IMR-90 (cell line): ENCODE measurements at regions not wholly inside any gene's neighbourhood (a gene's known extent, or its start where the extent isn't known, plus 50 kb on each side); places are given as distances from the start of the nearest gene placed in this dataset.

Experiments
- ATAC-seq: fragments of 200-7000 bp; cut with Tn5 transposase; 2 replicates; pipeline ENCODE4 v1.9.1; 2020; ENCODE audit warnings: low read depth, mild to moderate bottlenecking, moderate library complexity
- BruUV-seq: library from RNA; stranded (reverse); fragments of 400-500 nt; replicated peaks from 2 replicates; lab custom pipeline; 2021; lab: Mats Ljungman, UMichigan
- CTCF ChIA-PET: fragments of 300-600 bp; formaldehyde crosslinking; extraction: SDS; loops from one replicate; lab custom pipeline; 2021; ENCODE audit warnings: antibody characterized with exemption; lab: Yijun Ruan, JAX
- POLR2A ChIA-PET: fragments of 300-600 bp; sonication (Branson Sonifier 250); formaldehyde crosslinking; loops from one replicate; lab custom pipeline; 2022; ENCODE audit warnings: antibody characterized with exemption; ENCODE audit not compliant: unreplicated experiment; lab: Charles Lee
- DNase-seq: peaks from one replicate; pipeline ENCODE4 v3.0.0; 2013
- H2AFZ ChIP-seq: replicated peaks from 2 replicates; pipeline ENCODE3; 2013; ENCODE audit warnings: low read length, mild to moderate bottlenecking; ENCODE audit not compliant: poor library complexity
- H2AK5ac ChIP-seq: 2 replicates; pipeline ENCODE4 v1.6.1; 2013; ENCODE audit warnings: low read depth, low read length, inconsistent platforms
- H2AK9ac ChIP-seq: replicated peaks from 2 replicates; pipeline ENCODE3; 2013; ENCODE audit warnings: mild to moderate bottlenecking, low read depth, low read length, moderate library complexity; ENCODE audit not compliant: poor library complexity
- H2BK120ac ChIP-seq: 2 replicates; pipeline ENCODE4 v1.6.1; 2013; ENCODE audit warnings: low read depth, low read length, inconsistent platforms
- H2BK15ac ChIP-seq: 3 replicates; pipeline ENCODE4 v1.6.1; 2013; ENCODE audit warnings: low read depth, low read length, inconsistent platforms
- H2BK20ac ChIP-seq: 2 replicates; pipeline ENCODE4 v1.6.1; 2013; ENCODE audit warnings: low read depth, mild to moderate bottlenecking, inconsistent platforms, low read length, moderate library complexity
- H2BK5ac ChIP-seq: 2 replicates; pipeline ENCODE4 v1.6.1; 2013; ENCODE audit warnings: mild to moderate bottlenecking, low read depth, low read length, inconsistent platforms; ENCODE audit not compliant: poor library complexity, severe bottlenecking
- H3K14ac ChIP-seq: replicated peaks from 2 replicates; pipeline ENCODE4 v1.6.1; 2013; ENCODE audit warnings: low read depth, low read length, inconsistent platforms
- H3K18ac ChIP-seq: 2 replicates; pipeline ENCODE4 v1.6.1; 2013; ENCODE audit warnings: low read depth, low read length, control low read depth
- H3K23ac ChIP-seq: 2 replicates; pipeline ENCODE4 v1.6.1; 2013; ENCODE audit warnings: low read depth, low read length, inconsistent platforms
- H3K27ac ChIP-seq: 2 replicates; pipeline ENCODE4 v1.5.1; 2013; ENCODE audit warnings: mild to moderate bottlenecking, control low read depth, low read length; ENCODE audit not compliant: insufficient read depth
- H3K27me3 ChIP-seq: 2 replicates; pipeline ENCODE4 v1.6.1; 2013; ENCODE audit warnings: low read length; ENCODE audit not compliant: control insufficient read depth, insufficient read depth
- H3K36me3 ChIP-seq: 2 replicates; pipeline ENCODE4 v1.6.1; 2013; ENCODE audit warnings: low read length, mixed read lengths; ENCODE audit not compliant: control insufficient read depth, insufficient read depth
- H3K4ac ChIP-seq: 2 replicates; pipeline ENCODE4 v1.6.1; 2013; ENCODE audit warnings: low read depth, low read length, inconsistent platforms
- H3K4me1 ChIP-seq: 2 replicates; pipeline ENCODE4 v1.6.1; 2013; ENCODE audit warnings: low read length, mixed read lengths; ENCODE audit not compliant: control insufficient read depth, insufficient read depth
- H3K4me2 ChIP-seq: 2 replicates; pipeline ENCODE4 v1.6.1; 2013; ENCODE audit warnings: low read depth, mild to moderate bottlenecking, control low read depth, low read length, moderate library complexity
- H3K4me3 ChIP-seq: 2 replicates; pipeline ENCODE4 v1.5.1; 2013; ENCODE audit warnings: low read depth, mild to moderate bottlenecking, control low read depth, low read length, moderate library complexity; ENCODE audit not compliant: insufficient read depth
- H3K56ac ChIP-seq: 2 replicates; pipeline ENCODE4 v1.6.1; 2013; ENCODE audit warnings: low read length, inconsistent platforms; ENCODE audit not compliant: insufficient read depth; ENCODE audit errors: extremely low read depth
- H3K79me1 ChIP-seq, 2 experiments: 2 replicates each; pipeline ENCODE4 v1.6.1; 2013; ENCODE audit warnings: low read length in 2 of 2, inconsistent platforms in 1 of 2, low read depth in 1 of 2
- H3K9ac ChIP-seq: 2 replicates; pipeline ENCODE4 v1.6.1; 2013; ENCODE audit warnings: low read depth, low read length, control low read depth
- H3K9me1 ChIP-seq: 2 replicates; pipeline ENCODE4 v1.6.1; 2013; ENCODE audit warnings: low read length, inconsistent platforms; ENCODE audit not compliant: insufficient read depth
- H3K9me3 ChIP-seq: 2 replicates; pipeline ENCODE4 v1.6.1; 2013; ENCODE audit warnings: low read length; ENCODE audit not compliant: control insufficient read depth, insufficient read depth
- H4K20me1 ChIP-seq: 2 replicates; pipeline ENCODE4 v1.6.1; 2013; ENCODE audit warnings: low read length, inconsistent platforms; ENCODE audit not compliant: insufficient read depth
- H4K5ac ChIP-seq: 2 replicates; pipeline ENCODE4 v1.6.1; 2013; ENCODE audit warnings: mild to moderate bottlenecking, low read depth, low read length, control low read depth
- H4K8ac ChIP-seq, 2 experiments: 2 replicates each; pipeline ENCODE4 v1.6.1; 2013; ENCODE audit warnings: low read depth in 2 of 2, low read length in 2 of 2, control low read depth in 1 of 2, inconsistent platforms in 1 of 2
- H4K91ac ChIP-seq: 2 replicates; pipeline ENCODE4 v1.6.1; 2013; ENCODE audit warnings: low read depth, low read length, inconsistent platforms; ENCODE audit not compliant: insufficient read depth
- BHLHE40 ChIP-seq: fragments of 150-350 bp; IDR thresholded peaks from 2 replicates; pipeline ENCODE4 v1.6.1; 2016; ENCODE audit warnings: mild to moderate bottlenecking, low read depth, low read length
- whole genome bisulfite sequencing, 2 experiments: methylation state at CpG; one replicate each; pipeline versions ENCODE4 v1.1.5 to v1.1.7; 2013; ENCODE audit warnings: missing lambda C conversion rate in 2 of 2; ENCODE audit not compliant: insufficient read length in 1 of 2; ENCODE audit errors: extremely low coverage in 2 of 2; 5-methylcytosine and 5-hydroxymethylcytosine counted together
- dilution Hi-C: fragments of 300-500 bp; cut with HindIII; formaldehyde crosslinking; loops from one replicate; pipeline ENCODE4 v1.14.3; 2018; ENCODE audit warnings: low sequenced_read_pairs; ENCODE audit not compliant: unreplicated experiment
- in situ Hi-C: fragments of 300-500 bp; cut with MboI; formaldehyde crosslinking; loops from 3 replicates; pipeline ENCODE4 v1.14.3; 2019; ENCODE audit warnings: low sequenced_read_pairs, inconsistent platforms, mixed read lengths
- intact Hi-C: fragments of 100-400 bp; cut with micrococcal nuclease; formaldehyde crosslinking; loops from 2 replicates; pipeline ENCODE4 v1.10.0; 2022

- ChIA-PET CTCF (no interaction called here), POLR2A (no interaction called here)
- no peaks in the 10 kb centered on the region for H3K27me3 ChIP-seq
- ATAC-seq (no peak), DNase-seq (no peak)
- H3K27ac ChIP-seq, result no peak overlapping the region
- no peak overlapping the region for H3K56ac ChIP-seq
- TF ChIP-seq BHLHE40, result no peak
- H3K79me1 ChIP-seq, result no peaks in the 10 kb centered on the region
- dilution Hi-C loops, result no loop called here
- no peak overlapping the region for H2AK5ac ChIP-seq
- no peak overlapping the region for H3K9ac ChIP-seq
- H3K4me1 ChIP-seq, result no peaks in the 10 kb centered on the region
- no peaks in the 10 kb centered on the region for H3K9me1 ChIP-seq
- H2BK120ac ChIP-seq, result no peak overlapping the region
- no peaks in the 10 kb centered on the region for H3K36me3 ChIP-seq
- no peak overlapping the region for H3K18ac ChIP-seq
- H3K4ac ChIP-seq, result no peak overlapping the region
- no peak overlapping the region for H2AK9ac ChIP-seq
- H2BK15ac ChIP-seq, result no peak overlapping the region
- intact Hi-C loops, result no loop called here
- H4K5ac ChIP-seq, result no peak overlapping the region
- H3K23ac ChIP-seq, result no peak overlapping the region
- H3K4me3 ChIP-seq, result no peak overlapping the region
- in situ Hi-C loops, result no loop called here
- no peak overlapping the region for H2BK5ac ChIP-seq
- H2BK20ac ChIP-seq, result no peak overlapping the region
- H3K4me2 ChIP-seq, result no peak overlapping the region
- BruUV-seq, result no TSS peak
- no peak overlapping the region for H3K14ac ChIP-seq
- WGBS, 2 experiments, result no CpG with 5 or more reads among the region's 2 CpGs
- H2AFZ ChIP-seq, result no peak overlapping the region
- H4K91ac ChIP-seq, result no peak overlapping the region
- H4K20me1 ChIP-seq, result no peaks in the 10 kb centered on the region
- H3K9me3 ChIP-seq, result no peaks in the 10 kb centered on the region
- no peak overlapping the region for H4K8ac ChIP-seq
Observed at GRCh38 chr5:21199087-21199486, 1211.1 kb upstream of the CDH18 start.
